Fibroblast of mammary gland (primary cell): ENCODE measurements at regions not wholly inside any gene's neighbourhood (a gene's known extent, or its start where the extent isn't known, plus 50 kb on each side); places are given as distances from the start of the nearest gene placed in this dataset.

Source experiments
- DNase-seq: peaks from one replicate; pipeline ENCODE4 v3.0.0-alpha.2; 2010; ENCODE audit warnings: low read depth
- H3K4me3 ChIP-seq: 2 replicates; pipeline ENCODE4 v1.5.1; 2011; ENCODE audit warnings: low read depth, mild to moderate bottlenecking, low read length, moderate library complexity; ENCODE audit not compliant: control insufficient read depth
- TF ChIP-seq, protein P1 (sequence below): conservative IDR thresholded peaks from 2 replicates; pipeline ENCODE4 v1.5.1; 2011; ENCODE audit warnings: low read depth, low read length, inconsistent platforms; ENCODE audit not compliant: control insufficient read depth, insufficient read depth

DNA sequence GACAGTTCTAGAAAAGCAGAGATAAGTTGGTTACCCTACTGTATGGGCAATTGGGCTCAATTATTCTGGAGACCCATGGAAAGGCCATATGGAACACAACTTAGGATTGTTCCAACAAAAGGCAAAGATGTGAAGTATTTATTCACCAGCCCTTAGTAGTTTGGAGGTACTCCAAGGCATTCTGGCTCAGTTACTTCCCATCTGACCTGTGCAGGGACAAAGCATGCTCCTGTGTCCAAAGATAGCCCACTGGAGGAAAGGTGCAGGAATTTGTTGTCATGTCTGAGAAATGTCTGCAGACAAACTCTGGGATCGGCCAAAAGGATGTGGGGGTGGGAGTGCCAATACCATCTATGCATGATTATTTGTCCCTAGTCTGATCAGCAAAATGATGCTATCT lies 279.5 kb upstream of the PTGER4 start:
- no peak for DNase-seq
- TF ChIP-seq, protein P1, sequence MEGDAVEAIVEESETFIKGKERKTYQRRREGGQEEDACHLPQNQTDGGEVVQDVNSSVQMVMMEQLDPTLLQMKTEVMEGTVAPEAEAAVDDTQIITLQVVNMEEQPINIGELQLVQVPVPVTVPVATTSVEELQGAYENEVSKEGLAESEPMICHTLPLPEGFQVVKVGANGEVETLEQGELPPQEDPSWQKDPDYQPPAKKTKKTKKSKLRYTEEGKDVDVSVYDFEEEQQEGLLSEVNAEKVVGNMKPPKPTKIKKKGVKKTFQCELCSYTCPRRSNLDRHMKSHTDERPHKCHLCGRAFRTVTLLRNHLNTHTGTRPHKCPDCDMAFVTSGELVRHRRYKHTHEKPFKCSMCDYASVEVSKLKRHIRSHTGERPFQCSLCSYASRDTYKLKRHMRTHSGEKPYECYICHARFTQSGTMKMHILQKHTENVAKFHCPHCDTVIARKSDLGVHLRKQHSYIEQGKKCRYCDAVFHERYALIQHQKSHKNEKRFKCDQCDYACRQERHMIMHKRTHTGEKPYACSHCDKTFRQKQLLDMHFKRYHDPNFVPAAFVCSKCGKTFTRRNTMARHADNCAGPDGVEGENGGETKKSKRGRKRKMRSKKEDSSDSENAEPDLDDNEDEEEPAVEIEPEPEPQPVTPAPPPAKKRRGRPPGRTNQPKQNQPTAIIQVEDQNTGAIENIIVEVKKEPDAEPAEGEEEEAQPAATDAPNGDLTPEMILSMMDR, result no peak
- H3K4me3 ChIP-seq, result no peak overlapping the region

DNA sequence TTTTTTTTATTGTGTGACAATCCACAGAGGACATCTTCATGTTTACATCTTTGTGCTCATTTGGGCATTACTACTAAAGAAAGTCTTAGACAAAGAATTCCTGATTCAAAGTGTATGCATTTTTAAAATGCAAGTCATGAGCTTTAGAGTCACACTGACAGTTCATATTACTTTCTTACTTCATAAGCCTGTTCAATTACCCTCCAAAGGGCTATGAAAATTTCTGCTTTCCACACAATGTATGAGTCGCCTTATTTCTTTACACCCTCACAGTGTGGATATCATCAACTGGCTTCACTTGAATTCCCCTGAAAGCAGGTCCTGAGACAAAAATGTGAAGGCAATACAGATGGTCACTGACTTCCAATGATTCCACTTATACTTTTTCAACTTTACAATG lies 280.4 kb upstream of the PTGER4 start:
- TF ChIP-seq, protein P1, result no peak
- peak; percentile 51 for DNase-seq
- H3K4me3 ChIP-seq, result no peak overlapping the region

DNA sequence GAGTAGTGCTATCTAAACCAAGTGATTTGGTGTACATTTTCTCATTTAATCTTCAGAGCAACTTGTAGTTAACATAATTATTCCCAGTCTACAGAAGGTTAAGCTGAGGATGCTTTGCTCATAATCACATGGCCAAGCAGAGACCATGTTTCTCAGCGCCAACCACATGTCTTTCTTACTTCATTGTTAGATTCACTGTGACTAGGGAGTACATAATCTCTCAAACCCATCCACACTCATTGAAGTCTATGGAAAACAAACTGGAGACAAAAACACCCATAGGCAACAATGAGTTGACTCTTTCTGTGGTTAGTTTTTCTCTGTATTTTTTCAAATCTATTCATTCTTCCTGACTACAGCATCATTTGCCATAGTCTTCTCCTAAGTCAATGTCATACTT lies 281.7 kb upstream of the PTGER4 start:
- H3K4me3 ChIP-seq, result no peak overlapping the region
- TF ChIP-seq, protein P1, result no peak
- no peak for DNase-seq

DNA sequence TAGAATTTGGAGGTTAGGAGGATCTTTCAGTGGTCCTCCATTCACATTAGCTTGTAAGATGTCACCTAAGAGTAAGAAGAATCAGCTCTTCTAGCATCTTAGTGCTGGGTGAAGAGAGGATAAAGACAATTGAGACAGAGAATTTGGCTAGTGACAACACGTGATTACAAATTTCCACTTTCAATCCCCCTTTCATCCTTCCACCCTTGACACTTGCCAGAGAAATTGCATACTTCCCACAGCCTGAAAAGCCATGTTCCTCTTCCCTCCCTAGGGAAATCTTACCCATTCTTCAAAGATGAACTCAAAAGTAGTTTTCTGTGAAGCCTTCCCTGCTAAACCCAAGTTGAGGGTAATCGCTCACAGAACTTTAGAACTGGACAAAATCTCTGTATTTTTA lies 282.6 kb upstream of the PTGER4 start:
- DNase-seq, result no peak
- TF ChIP-seq, protein P1, result no peak
- H3K4me3 ChIP-seq, result no peak overlapping the region

DNA sequence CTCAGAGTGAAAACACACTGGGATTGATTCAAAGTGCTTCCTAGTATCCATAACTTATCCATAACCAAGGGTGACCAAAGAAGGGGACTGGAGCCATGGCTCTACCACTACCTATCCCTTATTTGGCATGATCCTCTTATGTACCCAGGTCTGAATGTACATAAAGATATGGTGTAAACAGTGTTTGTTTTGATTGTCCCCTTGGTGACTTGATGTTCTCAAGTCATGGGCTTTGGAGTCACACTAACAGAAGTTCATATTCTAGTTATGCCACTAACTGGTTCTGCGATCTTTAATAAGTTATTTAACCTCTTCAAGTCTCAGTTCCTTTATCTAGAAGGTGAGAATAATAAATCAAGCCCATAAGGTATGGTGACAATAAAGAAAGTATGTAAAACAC lies 283.4 kb upstream of the PTGER4 start:
- TF ChIP-seq, protein P1, result no peak
- no peak for DNase-seq
- no peak overlapping the region for H3K4me3 ChIP-seq

DNA sequence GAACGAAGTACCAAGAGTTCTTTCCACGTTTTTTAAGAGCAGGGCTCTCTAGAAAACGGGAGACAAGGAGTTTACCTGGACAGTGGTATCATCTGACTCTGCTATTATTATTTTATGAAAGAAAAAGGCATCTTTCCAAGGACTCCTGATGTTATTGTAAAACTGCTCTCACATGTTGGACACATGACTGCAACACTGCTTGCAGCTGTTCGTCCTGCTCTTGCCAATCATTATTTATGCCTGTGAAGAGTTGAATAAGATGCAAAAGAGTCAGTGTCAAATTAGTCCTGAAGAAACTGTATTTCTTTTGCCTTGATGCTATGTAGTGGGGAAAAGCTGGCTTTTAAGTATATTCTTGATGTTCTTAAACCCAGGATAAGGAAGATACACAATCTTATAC lies 284.5 kb upstream of the PTGER4 start:
- no peak overlapping the region for H3K4me3 ChIP-seq
- DNase-seq, result no peak
- TF ChIP-seq, protein P1, result no peak

DNA sequence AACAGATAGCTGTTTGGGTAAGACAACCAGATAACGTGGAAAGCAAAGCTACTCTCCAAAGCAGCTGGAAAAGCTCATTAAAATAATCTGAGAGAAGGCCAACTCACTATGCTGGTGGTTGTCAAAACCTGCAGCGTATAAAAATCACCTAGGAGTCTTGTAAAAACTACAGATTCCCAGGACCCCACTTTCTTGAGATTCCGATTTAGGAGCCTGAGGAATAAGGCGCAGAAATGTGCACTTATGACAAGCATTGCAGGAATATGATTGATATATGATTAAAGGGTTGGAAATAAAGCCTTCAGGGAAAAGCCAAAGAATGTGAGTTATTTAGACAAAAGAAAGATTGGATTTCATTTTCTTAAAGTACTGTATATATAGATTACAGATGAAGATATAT lies 285.0 kb upstream of the PTGER4 start:
- DNase-seq, result no peak
- TF ChIP-seq, protein P1, result no peak
- no peak overlapping the region for H3K4me3 ChIP-seq
